ENCODE measurements at regions not wholly inside any gene's neighbourhood (a gene's known extent, or its start where the extent isn't known, plus 50 kb on each side); places are given as distances from the start of the nearest gene placed in this dataset.

GRCh38 chr13:21837288-21837687, 166.4 kb downstream of the FGF9 start:
- no peaks in the 10 kb centered on the region for H3K4me1 ChIP-seq
- DNase-seq: no peak
- H3K4me3 ChIP-seq: no peak overlapping the region
- TF ChIP-seq, protein P1, sequence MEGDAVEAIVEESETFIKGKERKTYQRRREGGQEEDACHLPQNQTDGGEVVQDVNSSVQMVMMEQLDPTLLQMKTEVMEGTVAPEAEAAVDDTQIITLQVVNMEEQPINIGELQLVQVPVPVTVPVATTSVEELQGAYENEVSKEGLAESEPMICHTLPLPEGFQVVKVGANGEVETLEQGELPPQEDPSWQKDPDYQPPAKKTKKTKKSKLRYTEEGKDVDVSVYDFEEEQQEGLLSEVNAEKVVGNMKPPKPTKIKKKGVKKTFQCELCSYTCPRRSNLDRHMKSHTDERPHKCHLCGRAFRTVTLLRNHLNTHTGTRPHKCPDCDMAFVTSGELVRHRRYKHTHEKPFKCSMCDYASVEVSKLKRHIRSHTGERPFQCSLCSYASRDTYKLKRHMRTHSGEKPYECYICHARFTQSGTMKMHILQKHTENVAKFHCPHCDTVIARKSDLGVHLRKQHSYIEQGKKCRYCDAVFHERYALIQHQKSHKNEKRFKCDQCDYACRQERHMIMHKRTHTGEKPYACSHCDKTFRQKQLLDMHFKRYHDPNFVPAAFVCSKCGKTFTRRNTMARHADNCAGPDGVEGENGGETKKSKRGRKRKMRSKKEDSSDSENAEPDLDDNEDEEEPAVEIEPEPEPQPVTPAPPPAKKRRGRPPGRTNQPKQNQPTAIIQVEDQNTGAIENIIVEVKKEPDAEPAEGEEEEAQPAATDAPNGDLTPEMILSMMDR (IDR thresholded peaks at IDR 0.05): no peak
- TF ChIP-seq POLR2A (IDR thresholded peaks at IDR 0.05): no peak
- no peaks in the 10 kb centered on the region for H3K9me3 ChIP-seq
- H3K36me3 ChIP-seq: no peaks in the 10 kb centered on the region
- no peak overlapping the region for H3K27ac ChIP-seq
- H3K27me3 ChIP-seq: no peaks in the 10 kb centered on the region

DNA sequence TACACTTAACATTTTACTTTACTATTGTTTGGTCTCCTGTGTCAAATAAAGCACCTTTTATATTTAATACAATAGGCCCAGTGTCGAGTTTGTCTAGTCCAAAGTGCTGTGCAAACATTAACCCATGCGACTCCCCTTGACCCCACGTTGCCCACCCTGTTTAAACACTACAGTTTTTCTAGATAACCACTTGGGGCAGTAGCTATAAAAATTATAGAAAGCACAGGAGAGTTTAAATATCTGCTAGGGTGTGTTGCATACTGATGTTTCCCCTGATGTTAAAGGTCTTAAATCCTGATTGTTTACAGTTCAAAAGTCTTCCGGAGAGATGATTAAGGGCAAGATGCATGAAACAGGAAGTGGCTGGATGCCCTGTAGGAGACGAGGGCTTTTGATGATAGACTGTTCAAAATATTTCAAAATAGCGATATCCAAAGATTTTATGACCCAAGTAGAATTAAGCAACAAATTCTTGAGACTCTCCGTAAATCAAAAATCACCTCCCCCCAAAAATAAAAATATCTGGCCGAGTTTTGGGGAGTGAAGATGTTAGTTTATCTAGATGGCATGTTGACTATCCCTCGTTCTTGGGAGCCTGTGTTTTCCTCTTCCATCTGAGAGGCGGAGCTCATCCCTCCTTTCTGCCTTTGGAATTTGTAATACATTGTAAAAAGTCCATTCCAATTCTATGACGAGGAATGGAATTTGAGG, 167.1 kb downstream of the FGF9 start:
- Histone ChIP-seq H3K4me3 (no peak overlapping the region), H3K27me3 (no peaks in the 10 kb centered on the region), H3K36me3 (no peaks in the 10 kb centered on the region), H3K4me1 (no peaks in the 10 kb centered on the region), H3K27ac (no peak overlapping the region), H3K9me3 (no peaks in the 10 kb centered on the region)
- no peak for TF ChIP-seq POLR2A (IDR thresholded peaks at IDR 0.05)
- TF ChIP-seq, protein P1 (IDR thresholded peaks at IDR 0.05): peak in 3 of 6 experiments; percentile 21 to 30 (median 23)
- DNase-seq: no peak

DNA sequence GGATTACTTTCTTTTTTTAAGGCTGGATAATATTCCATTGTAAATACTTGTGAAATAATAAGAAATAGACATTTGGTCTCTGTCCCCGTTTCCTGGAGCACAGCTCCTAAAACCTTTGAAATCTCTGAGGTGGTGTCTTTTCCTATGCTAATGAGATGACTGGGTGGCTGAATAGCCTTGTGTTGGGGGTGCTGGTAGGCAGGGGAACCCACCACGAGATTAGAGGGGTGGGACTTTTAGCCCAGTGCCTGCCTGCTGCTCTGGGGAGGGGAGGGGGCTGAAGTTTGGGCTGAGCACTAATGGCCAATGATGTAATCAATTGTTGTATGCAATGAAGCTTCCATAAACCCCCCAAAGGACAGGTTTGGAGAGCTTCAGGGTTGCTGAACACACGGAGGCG, 175.7 kb downstream of the FGF9 start:
- TF ChIP-seq POLR2A (IDR thresholded peaks at IDR 0.05): no peak
- TF ChIP-seq, protein P1 (IDR thresholded peaks at IDR 0.05): no peak
- Histone ChIP-seq H3K27me3 (no peaks in the 10 kb centered on the region), H3K36me3 (no peaks in the 10 kb centered on the region), H3K9me3 (no peaks in the 10 kb centered on the region), H3K27ac (no peak overlapping the region), H3K4me1 (no peaks in the 10 kb centered on the region), H3K4me3 (no peak overlapping the region)
- DNase-seq: no peak

DNA sequence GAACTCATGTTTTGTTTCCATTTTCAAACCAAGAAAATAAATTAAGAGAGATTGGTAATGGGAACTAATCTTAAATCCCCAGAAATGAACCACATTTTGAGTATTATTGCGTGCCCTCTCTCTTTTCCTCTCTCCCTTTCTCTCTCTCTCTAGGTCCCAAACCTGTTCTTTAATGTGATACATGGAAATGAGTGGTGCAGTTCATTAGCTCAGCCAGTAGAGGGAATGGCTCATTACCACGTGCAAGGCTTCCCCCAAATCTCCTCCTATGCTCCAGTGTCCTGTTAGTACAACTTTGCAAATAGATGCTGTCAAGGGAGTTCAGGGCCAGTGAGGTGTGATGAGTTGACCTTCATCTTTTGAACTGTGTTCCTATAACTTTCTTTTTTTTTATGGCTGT, 178.4 kb downstream of the FGF9 start:
- Histone ChIP-seq H3K27ac (no peak overlapping the region), H3K36me3 (no peaks in the 10 kb centered on the region), H3K4me1 (no peaks in the 10 kb centered on the region), H3K4me3 (no peak overlapping the region), H3K27me3 (no peaks in the 10 kb centered on the region), H3K9me3 (no peaks in the 10 kb centered on the region)
- DNase-seq: peak in 1 of 3 donors; percentile 62
- TF ChIP-seq POLR2A (IDR thresholded peaks at IDR 0.05): no peak
- TF ChIP-seq, protein P1 (IDR thresholded peaks at IDR 0.05): peak in 5 of 6 experiments; percentile 29 to 82 (median 77)

- no peak overlapping the region for H3K27ac ChIP-seq
- no peaks in the 10 kb centered on the region for H3K36me3 ChIP-seq
- no peaks in the 10 kb centered on the region for H3K4me1 ChIP-seq
- TF ChIP-seq POLR2A (IDR thresholded peaks at IDR 0.05): no peak
- TF ChIP-seq, protein P1 (IDR thresholded peaks at IDR 0.05): no peak
- no peaks in the 10 kb centered on the region for H3K9me3 ChIP-seq
- DNase-seq: no peak
- no peaks in the 10 kb centered on the region for H3K27me3 ChIP-seq
- no peak overlapping the region for H3K4me3 ChIP-seq
Measured at GRCh38 chr13:21850013-21851006, 179.4 kb downstream of the FGF9 start.
